SU-DHL-6 (cell line): ENCODE measurements at regions not wholly inside any gene's neighbourhood (a gene's known extent, or its start where the extent isn't known, plus 50 kb on each side); places are given as distances from the start of the nearest gene placed in this dataset.

Source experiments
- EZH2phosphoT487 ChIP-seq: fragments of 200-600 bp; sonication (generic), shearing (Covaris generic); conservative IDR thresholded peaks from 2 replicates; pipeline ENCODE4 v1.6.1; 2018; ENCODE audit warnings: mild to moderate bottlenecking, antibody characterized with exemption, low read length, moderate library complexity, mixed read lengths
- TF ChIP-seq, protein P1 (sequence below): fragments of 200-600 bp; sonication (generic); IDR thresholded peaks from one replicate; pipeline ENCODE4 v1.5.1; 2017; ENCODE audit warnings: antibody characterized with exemption, mild to moderate bottlenecking, low read length, moderate library complexity; ENCODE audit not compliant: insufficient read depth, poor library complexity, severe bottlenecking

DNA sequence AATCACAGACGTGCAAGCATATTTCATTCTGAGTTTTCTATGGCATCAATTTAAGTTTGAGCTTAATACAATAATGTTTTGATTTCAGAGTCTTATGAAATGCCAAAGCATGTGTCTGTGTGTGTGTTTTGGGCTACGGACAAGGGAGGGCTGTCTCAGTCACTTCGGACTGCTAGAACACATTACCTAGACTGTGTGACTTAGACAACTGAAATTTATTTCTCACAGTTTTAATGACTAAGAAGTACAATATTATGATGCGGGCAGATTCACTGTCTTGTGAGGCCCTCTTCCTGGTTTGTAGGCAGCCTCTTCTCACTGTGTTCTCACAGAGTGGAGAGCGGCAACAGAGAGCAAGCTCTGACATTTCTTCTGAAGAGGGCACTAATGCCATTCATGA is 1202.0 kb downstream of the EFNB2 start:
- TF ChIP-seq EZH2phosphoT487: no peak
- TF ChIP-seq, protein P1, sequence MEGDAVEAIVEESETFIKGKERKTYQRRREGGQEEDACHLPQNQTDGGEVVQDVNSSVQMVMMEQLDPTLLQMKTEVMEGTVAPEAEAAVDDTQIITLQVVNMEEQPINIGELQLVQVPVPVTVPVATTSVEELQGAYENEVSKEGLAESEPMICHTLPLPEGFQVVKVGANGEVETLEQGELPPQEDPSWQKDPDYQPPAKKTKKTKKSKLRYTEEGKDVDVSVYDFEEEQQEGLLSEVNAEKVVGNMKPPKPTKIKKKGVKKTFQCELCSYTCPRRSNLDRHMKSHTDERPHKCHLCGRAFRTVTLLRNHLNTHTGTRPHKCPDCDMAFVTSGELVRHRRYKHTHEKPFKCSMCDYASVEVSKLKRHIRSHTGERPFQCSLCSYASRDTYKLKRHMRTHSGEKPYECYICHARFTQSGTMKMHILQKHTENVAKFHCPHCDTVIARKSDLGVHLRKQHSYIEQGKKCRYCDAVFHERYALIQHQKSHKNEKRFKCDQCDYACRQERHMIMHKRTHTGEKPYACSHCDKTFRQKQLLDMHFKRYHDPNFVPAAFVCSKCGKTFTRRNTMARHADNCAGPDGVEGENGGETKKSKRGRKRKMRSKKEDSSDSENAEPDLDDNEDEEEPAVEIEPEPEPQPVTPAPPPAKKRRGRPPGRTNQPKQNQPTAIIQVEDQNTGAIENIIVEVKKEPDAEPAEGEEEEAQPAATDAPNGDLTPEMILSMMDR: no peak
